H9 (cell line): ENCODE measurements at regions not wholly inside any gene's neighbourhood (a gene's known extent, or its start where the extent isn't known, plus 50 kb on each side); places are given as distances from the start of the nearest gene placed in this dataset.

Experiments
- DNase-seq: peaks from one replicate; pipeline ENCODE4 v3.0.0-alpha.2; 2017
- H2AFZ ChIP-seq: one replicate; pipeline ENCODE4 v1.6.1; 2013; ENCODE audit warnings: mild to moderate bottlenecking, low read length, control low read depth, moderate library complexity
- H2AK5ac ChIP-seq: 2 replicates; pipeline ENCODE4 v1.6.1; 2013; ENCODE audit warnings: low read length, control low read depth, mixed read lengths; ENCODE audit not compliant: insufficient read length
- H2BK120ac ChIP-seq: one replicate; pipeline ENCODE4 v1.6.1; 2013; ENCODE audit warnings: low read depth, mild to moderate bottlenecking, low read length, control low read depth, inconsistent platforms; ENCODE audit not compliant: poor library complexity, severe bottlenecking
- H2BK12ac ChIP-seq: 2 replicates; pipeline ENCODE4 v1.6.1; 2013; ENCODE audit warnings: low read length, control low read depth, mixed read lengths, low read depth; ENCODE audit not compliant: insufficient read length
- H2BK15ac ChIP-seq: 2 replicates; pipeline ENCODE4 v1.6.1; 2013; ENCODE audit warnings: low read depth, low read length, control low read depth
- H2BK20ac ChIP-seq: one replicate; pipeline ENCODE4 v1.6.1; 2013; ENCODE audit warnings: low read depth, mild to moderate bottlenecking, low read length, control low read depth, inconsistent platforms; ENCODE audit not compliant: poor library complexity, severe bottlenecking
- H2BK5ac ChIP-seq: 2 replicates; pipeline ENCODE4 v1.6.1; 2013; ENCODE audit warnings: low read length, control low read depth, mixed read lengths; ENCODE audit not compliant: insufficient read length
- H3K14ac ChIP-seq: 2 replicates; pipeline ENCODE4 v1.6.1; 2013; ENCODE audit warnings: low read length, control low read depth; ENCODE audit not compliant: insufficient read depth
- H3K18ac ChIP-seq: 2 replicates; pipeline ENCODE4 v1.6.1; 2013; ENCODE audit warnings: low read depth, mild to moderate bottlenecking, mixed read lengths, low read length, control low read depth; ENCODE audit not compliant: insufficient read length
- H3K23ac ChIP-seq: 2 replicates; pipeline ENCODE4 v1.6.1; 2013; ENCODE audit warnings: low read length, control low read depth, mixed read lengths, low read depth; ENCODE audit not compliant: insufficient read length
- H3K23me2 ChIP-seq: 2 replicates; pipeline ENCODE4 v1.6.1; 2013; ENCODE audit warnings: low read depth, mild to moderate bottlenecking, mixed read lengths, low read length, control low read depth; ENCODE audit not compliant: insufficient read length, poor library complexity, severe bottlenecking
- H3K27ac ChIP-seq: 2 replicates; pipeline ENCODE4 v1.5.1; 2013; ENCODE audit warnings: low read length, control low read depth, mixed read lengths, low read depth; ENCODE audit not compliant: insufficient read length
- H3K27me3 ChIP-seq: 2 replicates; pipeline ENCODE4 v1.6.1; 2013; ENCODE audit warnings: low read length, control low read depth, inconsistent platforms; ENCODE audit not compliant: insufficient read depth
- H3K4ac ChIP-seq: 2 replicates; pipeline ENCODE4 v1.6.1; 2013; ENCODE audit warnings: low read depth, mild to moderate bottlenecking, control low read depth, inconsistent platforms, low read length, moderate library complexity
- H3K4me1 ChIP-seq: 2 replicates; pipeline ENCODE4 v1.6.1; 2013; ENCODE audit warnings: low read length, control low read depth, inconsistent platforms; ENCODE audit not compliant: insufficient read depth
- H3K4me2 ChIP-seq: 2 replicates; pipeline ENCODE4 v1.6.1; 2013; ENCODE audit warnings: low read length, control low read depth, mixed read lengths; ENCODE audit not compliant: insufficient read length, insufficient read depth
- H3K56ac ChIP-seq: 2 replicates; pipeline ENCODE4 v1.6.1; 2013; ENCODE audit warnings: low read depth, mild to moderate bottlenecking, mixed read lengths, low read length, control low read depth; ENCODE audit not compliant: insufficient read length
- H3K79me1 ChIP-seq: 2 replicates; pipeline ENCODE4 v1.6.1; 2013; ENCODE audit warnings: low read depth, mild to moderate bottlenecking, moderate library complexity, low read length, control low read depth, inconsistent platforms; ENCODE audit not compliant: insufficient read depth, poor library complexity, severe bottlenecking
- H3K79me2 ChIP-seq: 2 replicates; pipeline ENCODE4 v1.6.1; 2013; ENCODE audit warnings: low read length, control low read depth, inconsistent platforms; ENCODE audit not compliant: insufficient read depth
- H3K9ac ChIP-seq: 2 replicates; pipeline ENCODE4 v1.6.1; 2013; ENCODE audit warnings: low read length, control low read depth, mixed read lengths; ENCODE audit not compliant: insufficient read length; ENCODE audit errors: extremely low read depth
- H3K9me3 ChIP-seq: one replicate; pipeline ENCODE4 v1.6.1; 2013; ENCODE audit warnings: low read depth, low read length, inconsistent platforms; ENCODE audit not compliant: control insufficient read depth
- H3T11ph ChIP-seq: one replicate; pipeline ENCODE4 v1.6.1; 2013; ENCODE audit warnings: mild to moderate bottlenecking, low read length, control low read depth, inconsistent platforms
- H4K20me1 ChIP-seq: one replicate; pipeline ENCODE4 v1.6.1; 2013; ENCODE audit not compliant: control insufficient read depth, insufficient read length, insufficient read depth
- H4K5ac ChIP-seq: 2 replicates; pipeline ENCODE4 v1.6.1; 2013; ENCODE audit warnings: low read depth, mild to moderate bottlenecking, mixed read lengths, low read length, control low read depth; ENCODE audit not compliant: insufficient read length
- H4K8ac ChIP-seq: replicated peaks from 2 replicates; pipeline ENCODE4 v1.6.1; 2013; ENCODE audit warnings: low read length, control low read depth, mixed read lengths, low read depth; ENCODE audit not compliant: insufficient read length
- H4K91ac ChIP-seq: 2 replicates; pipeline ENCODE4 v1.6.1; 2013; ENCODE audit warnings: low read depth, mild to moderate bottlenecking, moderate library complexity, mixed read lengths, low read length, control low read depth; ENCODE audit not compliant: insufficient read length
- H3K27ac Mint-ChIP-seq, 3 experiments: 2 replicates in 2 of 3; 3 replicates in 1 of 3; pipeline ENCODE4 v1.8.0; 2020 to 2021; ENCODE audit warnings: mixed read lengths in 3 of 3, mild to moderate bottlenecking in 1 of 3, moderate library complexity in 1 of 3
- H3K27me3 Mint-ChIP-seq: 2 replicates; pipeline ENCODE4 v1.8.0; 2021; ENCODE audit warnings: low read depth, mild to moderate bottlenecking, moderate library complexity, mixed read lengths
- H3K36me3 Mint-ChIP-seq, 3 experiments: 2 replicates in 2 of 3; 3 replicates in 1 of 3; pipeline ENCODE4 v1.8.0; 2020 to 2021; ENCODE audit warnings: low read depth in 3 of 3, mixed read lengths in 3 of 3; ENCODE audit not compliant: insufficient read depth in 1 of 3
- H3K4me1 Mint-ChIP-seq, 2 experiments: 2 replicates each; pipeline ENCODE4 v1.8.0; 2020; ENCODE audit warnings: mixed read lengths in 2 of 2
- H3K4me3 Mint-ChIP-seq, 2 experiments: 2 replicates in 1 of 2; 3 replicates in 1 of 2; pipeline ENCODE4 v1.8.0; 2020 to 2021; ENCODE audit warnings: mild to moderate bottlenecking in 2 of 2, mixed read lengths in 2 of 2, moderate library complexity in 1 of 2
- H3K9me3 Mint-ChIP-seq, 2 experiments: 2 replicates in 1 of 2; 3 replicates in 1 of 2; pipeline ENCODE4 v1.8.0; 2020; ENCODE audit warnings: mild to moderate bottlenecking in 2 of 2, mixed read lengths in 2 of 2, moderate library complexity in 1 of 2
- WGBS: extraction: QIAGEN DNeasy Blood & Tissue Kit; methylation state at CpG from one replicate; pipeline ENCODE4 v1.1.7; 2013; ENCODE audit warnings: missing lambda C conversion rate, low lambda C conversion rate, mixed read lengths; ENCODE audit not compliant: insufficient read length; ENCODE audit errors: extremely low coverage; 5-methylcytosine and 5-hydroxymethylcytosine counted together
- TF ChIP-seq, protein P1 (sequence below): fragments of 200-600 bp; sonication (generic); conservative IDR thresholded peaks from 3 replicates; pipeline ENCODE4 v1.8.0; 2021; ENCODE audit warnings: antibody characterized with exemption, mild to moderate bottlenecking

DNA sequence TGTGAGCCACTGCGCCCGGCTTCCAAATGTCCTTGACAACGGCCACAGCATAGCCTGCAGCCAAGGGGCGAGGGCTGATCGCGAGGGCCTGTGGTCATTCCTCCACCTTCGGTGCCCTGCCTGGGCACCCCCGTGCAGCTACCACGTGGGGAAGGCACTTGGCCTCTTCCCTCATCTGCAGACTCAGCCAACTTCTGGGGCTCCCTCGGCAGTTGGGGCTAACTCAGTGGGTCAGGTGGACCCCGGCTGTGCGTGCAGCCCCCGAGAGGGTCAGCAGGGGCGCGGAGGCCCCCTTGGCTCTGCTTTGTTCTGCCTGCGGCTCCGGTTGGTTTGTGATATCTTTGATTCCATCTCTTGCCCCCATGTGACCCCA, 52.9 kb upstream of the BHLHE23 start:
- peaks cover 15% of the 10 kb centered on the region for H3K27me3 Mint-ChIP-seq

More for the DNA sequence above, 52.9 kb upstream of the BHLHE23 start:
- no peak overlapping the region for H2BK120ac ChIP-seq
- H3K4me1 ChIP-seq: no peaks in the 10 kb centered on the region
- no peak overlapping the region for H2BK5ac ChIP-seq
- H2BK12ac ChIP-seq: no peak overlapping the region
- no peak overlapping the region for H4K8ac ChIP-seq
- DNase-seq: peak; percentile 18
- H2AK5ac ChIP-seq: no peak overlapping the region
- no peak overlapping the region for H4K91ac ChIP-seq
- H3K23ac ChIP-seq: no peak overlapping the region
- H3K36me3 Mint-ChIP-seq: no peaks in the 10 kb centered on the region; a peak in 1 of 7 replicates
- no peaks in the 10 kb centered on the region for H3K79me2 ChIP-seq
- WGBS: no CpG with 5 or more reads among the region's 17 CpGs
- no peak overlapping the region for H3T11ph ChIP-seq
- H3K27me3 ChIP-seq: no peaks in the 10 kb centered on the region; the same call in 1 of the 2 replicates
- no peak overlapping the region for H4K5ac ChIP-seq
- H3K4me2 ChIP-seq: no peak overlapping the region
- no peak overlapping the region for H3K9ac ChIP-seq
- H2BK15ac ChIP-seq: no peak overlapping the region
- H3K23me2 ChIP-seq: no peaks in the 10 kb centered on the region
- no peak overlapping the region for H3K4ac ChIP-seq
- H4K20me1 ChIP-seq: peaks cover 2% of the 10 kb centered on the region
- H3K27ac Mint-ChIP-seq: no peak overlapping the region
- no peak overlapping the region for H3K4me3 Mint-ChIP-seq
- TF ChIP-seq, protein P1, sequence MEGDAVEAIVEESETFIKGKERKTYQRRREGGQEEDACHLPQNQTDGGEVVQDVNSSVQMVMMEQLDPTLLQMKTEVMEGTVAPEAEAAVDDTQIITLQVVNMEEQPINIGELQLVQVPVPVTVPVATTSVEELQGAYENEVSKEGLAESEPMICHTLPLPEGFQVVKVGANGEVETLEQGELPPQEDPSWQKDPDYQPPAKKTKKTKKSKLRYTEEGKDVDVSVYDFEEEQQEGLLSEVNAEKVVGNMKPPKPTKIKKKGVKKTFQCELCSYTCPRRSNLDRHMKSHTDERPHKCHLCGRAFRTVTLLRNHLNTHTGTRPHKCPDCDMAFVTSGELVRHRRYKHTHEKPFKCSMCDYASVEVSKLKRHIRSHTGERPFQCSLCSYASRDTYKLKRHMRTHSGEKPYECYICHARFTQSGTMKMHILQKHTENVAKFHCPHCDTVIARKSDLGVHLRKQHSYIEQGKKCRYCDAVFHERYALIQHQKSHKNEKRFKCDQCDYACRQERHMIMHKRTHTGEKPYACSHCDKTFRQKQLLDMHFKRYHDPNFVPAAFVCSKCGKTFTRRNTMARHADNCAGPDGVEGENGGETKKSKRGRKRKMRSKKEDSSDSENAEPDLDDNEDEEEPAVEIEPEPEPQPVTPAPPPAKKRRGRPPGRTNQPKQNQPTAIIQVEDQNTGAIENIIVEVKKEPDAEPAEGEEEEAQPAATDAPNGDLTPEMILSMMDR: no peak
- no peak overlapping the region for H3K56ac ChIP-seq
- H3K14ac ChIP-seq: no peak overlapping the region
- no peaks in the 10 kb centered on the region for H3K9me3 ChIP-seq
- no peaks in the 10 kb centered on the region for H3K4me1 Mint-ChIP-seq
- no peaks in the 10 kb centered on the region for H3K79me1 ChIP-seq
- H3K27ac ChIP-seq: no peak overlapping the region
- no peak overlapping the region for H2AFZ ChIP-seq
- no peak overlapping the region for H3K18ac ChIP-seq
- no peak overlapping the region for H2BK20ac ChIP-seq
- peaks cover 6% of the 10 kb centered on the region in 2 experiments; a peak in 4 of 5 replicates for H3K9me3 Mint-ChIP-seq
